HG02970 (cell line): ENCODE measurements at regions not wholly inside any gene's neighbourhood (a gene's known extent, or its start where the extent isn't known, plus 50 kb on each side); places are given as distances from the start of the nearest gene placed in this dataset.
"Not testable (repeated sequence)": the region's sequence is repeated elsewhere in the genome, so short reads cannot be mapped to it uniquely, and the experiment has no call there.

Experiments used
- ATAC-seq: cut with Tn5 transposase; IDR thresholded peaks from one replicate; pipeline ENCODE4 v1.9.1; 2021; ENCODE audit warnings: mild to moderate bottlenecking, moderate library complexity, moderate number of reproducible peaks; ENCODE audit not compliant: unreplicated experiment, low FRiP score

- no peak for ATAC-seq
These were observed 146.6 kb downstream of the RNASET2 start for GRCh38 chr6:166809721-166810120.

DNA sequence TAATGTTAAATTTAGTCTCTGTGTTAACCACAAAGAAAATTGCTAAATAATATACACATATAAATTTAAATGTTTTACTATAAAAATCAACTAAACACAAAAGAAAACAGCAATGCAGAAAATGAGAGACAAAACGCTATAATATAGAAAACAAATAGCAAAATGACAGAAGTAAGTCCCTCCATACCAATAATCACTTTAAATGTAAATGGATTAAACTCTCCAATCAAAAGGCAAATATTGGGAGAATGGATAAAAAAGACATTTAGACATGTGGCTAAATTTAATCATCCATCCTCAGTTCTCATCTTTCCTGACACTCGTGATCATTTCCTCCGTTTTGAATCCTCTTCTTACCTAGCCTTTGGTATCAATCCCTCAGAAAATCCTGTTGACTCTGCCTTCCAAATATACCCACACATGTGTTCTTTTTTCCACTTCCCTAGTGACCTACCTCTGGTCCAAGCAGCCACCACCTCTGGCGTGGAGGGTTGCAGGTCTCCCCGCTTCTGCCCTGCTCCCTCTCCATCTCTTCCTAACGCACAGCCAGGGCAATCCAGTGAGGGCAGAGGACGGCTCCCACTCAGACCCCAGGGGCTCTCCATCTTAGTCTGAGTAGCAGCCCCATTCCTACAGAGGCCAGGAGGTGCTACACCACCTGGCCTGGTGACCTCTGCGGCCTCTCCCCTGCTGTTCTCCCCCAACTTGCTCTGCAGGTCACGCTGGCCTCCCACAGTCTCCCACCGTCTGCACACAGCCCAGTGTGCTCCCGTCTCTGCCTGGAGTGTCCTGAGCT is 149.2 kb downstream of the RNASET2 start:
- no peak for ATAC-seq

- ATAC-seq, result no peak
These were observed 150.0 kb downstream of the RNASET2 start for GRCh38 chr6:166806217-166806838.

GRCh38 chr6:166803471-166803870 is 152.9 kb downstream of the RNASET2 start:
- ATAC-seq, result no peak

DNA sequence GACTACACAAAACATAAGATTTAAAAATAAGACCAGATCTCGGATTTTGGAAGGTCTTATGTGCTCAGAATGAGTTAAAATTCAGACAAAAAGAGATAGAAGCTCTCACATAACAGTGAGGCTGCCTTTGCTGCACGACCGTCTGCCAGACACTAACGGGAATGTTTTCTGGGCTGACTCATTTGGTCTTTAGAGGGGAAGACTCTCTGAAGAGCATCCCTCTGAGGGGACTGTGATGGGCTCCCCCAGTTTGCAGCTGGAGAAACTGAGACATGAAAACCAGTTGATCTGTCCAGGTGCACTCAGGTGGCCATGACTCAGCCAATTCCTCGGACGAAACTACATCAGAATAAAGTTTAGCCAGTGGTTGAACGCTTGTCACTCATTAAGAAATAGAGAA is 153.9 kb downstream of the RNASET2 start:
- no peak for ATAC-seq

- no peak for ATAC-seq
These were observed 156.2 kb downstream of the RNASET2 start for GRCh38 chr6:166800137-166800536.

GRCh38 chr6:166798652-166799051 is 157.7 kb downstream of the RNASET2 start:
- ATAC-seq, result no peak

DNA sequence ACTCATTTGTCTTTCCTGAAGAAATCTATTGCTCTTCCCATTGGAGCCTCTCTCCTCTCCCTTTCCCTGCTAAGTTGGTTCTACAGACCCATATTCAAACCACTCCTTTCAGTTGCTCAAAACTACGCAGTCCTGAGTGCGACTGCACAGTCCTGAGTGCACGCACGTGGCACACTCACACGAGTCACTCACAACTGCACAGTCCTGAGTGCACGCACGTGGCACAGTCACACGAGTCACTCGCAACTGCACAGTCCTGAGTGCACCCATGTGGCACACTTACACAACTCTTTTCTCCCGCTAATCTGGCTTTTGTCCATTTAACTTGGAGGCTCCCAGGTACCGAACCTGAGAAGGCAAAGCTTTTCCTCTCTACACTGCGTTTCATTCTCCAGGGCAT is 159.7 kb downstream of the RNASET2 start:
- ATAC-seq, result no peak

GRCh38 chr6:166795879-166796278 is 160.5 kb downstream of the RNASET2 start:
- ATAC-seq, result no peak

DNA sequence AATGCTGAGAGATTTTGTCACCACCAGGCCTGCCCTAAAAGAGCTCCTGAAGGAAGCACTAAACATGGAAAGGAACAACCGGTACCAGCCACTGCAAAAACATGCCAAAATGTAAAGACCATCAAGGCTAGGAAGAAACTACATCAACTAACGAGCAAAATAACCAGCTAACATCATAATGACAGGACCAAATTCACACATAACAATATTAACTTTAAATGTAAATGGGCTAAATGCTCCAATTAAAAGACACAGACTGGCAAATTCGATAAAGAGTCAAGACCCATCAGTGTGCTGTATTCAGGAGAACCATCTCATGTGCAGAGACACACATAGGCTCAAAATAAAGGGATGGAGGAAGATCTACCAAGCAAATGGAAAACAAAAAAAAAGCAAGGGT is 163.8 kb upstream of the RPS6KA2 start:
- not testable (repeated sequence) for ATAC-seq

DNA sequence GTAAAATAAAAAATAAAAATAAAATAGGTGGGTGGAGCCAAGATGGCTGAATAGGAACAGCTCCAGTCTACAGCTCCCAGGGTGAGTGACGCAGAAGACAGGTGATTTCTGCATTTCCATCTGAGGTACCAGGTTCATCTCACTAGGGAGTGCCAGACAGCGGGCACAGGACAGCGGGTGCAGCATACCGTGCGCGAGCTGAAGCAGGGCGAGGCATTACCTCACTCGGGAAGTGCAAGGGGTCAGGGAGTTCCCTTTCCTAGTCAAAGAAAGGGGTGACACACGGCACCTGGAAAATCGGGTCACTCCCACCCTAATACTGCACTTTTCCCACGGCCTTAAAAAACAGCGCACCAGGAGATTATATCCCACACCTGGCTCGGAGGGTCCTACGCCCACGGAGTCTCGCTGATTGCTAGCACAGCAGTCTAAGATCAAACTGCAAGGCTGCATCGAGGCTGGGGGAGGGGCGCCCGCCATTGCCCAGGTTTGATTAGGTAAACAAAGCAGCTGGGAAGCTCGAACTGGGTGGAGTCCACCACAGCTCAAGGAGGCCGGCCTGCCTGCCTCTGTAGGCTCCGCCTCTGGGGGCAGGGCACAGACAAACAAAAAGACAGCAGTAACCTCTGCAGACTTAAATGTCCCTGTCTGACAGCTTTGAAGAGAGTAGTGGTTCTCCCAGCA is 161.9 kb upstream of the RPS6KA2 start:
- ATAC-seq, result not testable (repeated sequence)

DNA sequence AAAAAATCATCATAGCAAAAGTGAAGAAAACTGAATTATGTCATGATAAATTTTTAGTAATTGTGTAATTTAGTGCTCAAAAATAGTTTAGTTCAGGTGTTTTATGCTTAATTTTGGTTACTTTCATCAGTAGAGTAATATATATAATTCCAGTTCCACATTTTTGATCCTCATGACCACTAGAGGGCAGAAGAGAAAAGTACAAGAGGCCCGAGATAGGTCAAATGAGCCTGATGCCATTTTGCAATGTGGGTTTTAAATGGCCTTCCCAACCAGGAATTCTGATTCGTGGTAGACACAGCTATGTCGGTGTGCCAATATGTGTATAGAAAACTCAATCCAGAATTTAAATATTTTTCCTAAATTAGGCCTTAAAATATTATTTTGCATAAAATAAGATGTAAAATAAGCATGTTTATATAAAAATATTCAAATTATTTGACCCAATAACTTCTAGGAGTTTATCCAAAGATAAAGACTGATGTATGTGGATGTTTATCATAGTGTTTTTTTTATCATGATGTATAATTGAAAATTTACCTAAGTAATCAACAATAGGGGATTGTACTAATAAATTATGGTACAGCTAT is 159.7 kb upstream of the RPS6KA2 start:
- ATAC-seq, result no peak

DNA sequence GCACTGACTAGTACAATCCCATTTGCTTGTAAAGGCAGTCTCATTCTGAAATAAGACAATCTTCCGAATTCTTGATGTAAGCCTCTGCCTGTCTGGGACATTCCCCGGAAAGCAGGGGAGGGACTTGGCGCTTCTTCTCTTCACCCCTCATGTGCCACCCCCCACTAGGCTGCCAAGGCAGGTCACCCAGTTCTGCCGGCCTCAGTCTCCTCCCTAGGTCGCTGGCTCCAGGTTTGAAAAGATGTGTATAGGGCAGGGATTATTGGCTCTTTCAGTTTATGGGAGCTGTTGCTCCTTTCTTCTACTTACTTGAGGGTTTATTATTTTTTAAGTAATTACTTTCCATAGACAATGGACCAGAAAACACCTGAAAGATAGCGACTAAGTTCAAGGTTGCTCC is 158.1 kb upstream of the RPS6KA2 start:
- ATAC-seq, result no peak

DNA sequence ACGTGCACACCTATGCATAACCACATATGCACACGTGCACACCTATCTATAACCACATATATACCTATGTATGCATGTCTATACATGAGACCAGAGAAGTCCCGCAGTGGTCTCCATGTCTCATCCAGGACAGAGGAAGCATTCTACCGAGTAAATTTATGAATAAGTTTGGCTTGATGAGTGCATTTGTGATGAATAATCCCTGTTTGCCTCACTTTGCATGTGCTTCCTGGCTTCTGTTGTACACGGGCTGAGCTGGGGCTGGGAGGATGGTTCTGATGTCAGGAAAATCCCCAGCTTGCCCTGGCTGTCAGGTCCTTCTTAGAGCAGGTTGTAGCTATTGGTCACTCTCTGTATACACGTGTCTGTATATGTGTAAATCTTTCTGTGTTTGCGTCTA is 157.6 kb upstream of the RPS6KA2 start:
- no peak for ATAC-seq

DNA sequence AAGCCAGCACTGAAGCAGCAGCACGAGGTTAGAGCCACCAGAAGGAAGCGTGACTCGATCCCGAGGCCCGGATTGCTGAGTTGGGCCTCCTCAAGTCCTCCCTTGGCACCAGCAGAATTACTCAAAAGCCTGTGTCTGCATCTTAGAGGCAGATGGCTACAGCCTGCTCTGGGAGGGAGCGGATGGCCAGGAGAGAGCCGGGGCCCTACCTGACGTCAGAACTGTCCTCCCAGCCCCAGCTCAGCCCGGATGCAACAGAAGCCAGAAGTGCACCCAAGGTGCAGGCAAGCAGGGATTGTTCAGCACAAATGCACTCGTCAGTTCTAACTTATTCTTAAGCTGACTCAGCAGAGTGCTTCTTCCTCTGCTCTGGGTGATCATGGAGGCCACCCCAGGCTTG is 155.5 kb upstream of the RPS6KA2 start:
- no peak for ATAC-seq

DNA sequence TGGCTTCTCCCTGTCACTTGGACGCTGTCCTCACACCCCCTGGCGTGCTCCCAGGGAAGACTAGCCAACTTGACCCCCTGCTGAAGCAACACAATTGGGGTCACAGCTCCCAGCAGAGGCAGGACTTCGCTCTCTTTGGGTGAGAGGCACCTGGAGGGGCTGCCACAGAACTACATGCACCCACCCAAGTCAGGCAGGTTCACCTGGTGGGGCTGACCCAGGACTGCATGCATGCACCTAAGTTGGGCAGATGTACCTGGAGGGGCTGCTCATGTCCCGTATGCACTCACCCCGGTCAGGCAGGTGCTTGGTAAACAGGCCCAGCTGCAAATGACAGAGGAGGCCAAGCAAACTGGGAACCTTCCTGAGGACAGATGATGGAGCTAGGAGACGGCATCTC is 154.3 kb upstream of the RPS6KA2 start:
- no peak for ATAC-seq

DNA sequence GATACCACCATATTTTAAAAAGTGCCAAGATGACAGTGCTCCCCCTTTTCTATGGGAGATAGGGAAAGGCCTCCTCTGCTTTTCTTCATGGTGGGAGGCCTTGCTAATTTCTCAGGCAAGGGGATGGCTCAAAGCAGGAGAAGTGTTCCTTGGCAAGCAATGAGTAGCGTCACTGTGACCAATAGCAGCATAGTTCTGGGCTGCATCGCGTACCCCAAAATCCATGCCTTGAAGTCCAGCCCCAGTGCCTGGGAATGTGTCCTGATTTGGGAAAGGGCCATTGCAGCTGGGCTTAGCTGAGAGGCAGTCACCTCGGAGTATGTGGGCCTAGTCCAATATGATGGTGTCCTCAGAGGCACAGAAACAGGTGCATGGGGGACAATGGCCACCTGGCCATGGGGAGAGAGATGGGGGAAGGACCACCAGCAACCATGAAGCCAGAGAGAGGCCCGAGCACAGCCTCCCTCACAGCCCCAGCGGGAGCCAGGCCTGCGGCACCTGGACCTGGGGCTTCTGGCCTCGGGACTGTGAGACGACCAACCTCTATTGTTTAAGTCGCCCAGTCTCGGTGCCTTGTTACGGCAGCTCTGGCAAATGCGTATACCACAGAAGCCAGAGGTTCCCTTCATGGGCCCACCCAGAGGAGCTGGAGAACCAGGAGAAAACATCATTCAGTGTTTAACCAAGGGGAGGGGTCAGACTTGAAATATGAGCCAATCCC is 153.1 kb upstream of the RPS6KA2 start:
- no peak for ATAC-seq

DNA sequence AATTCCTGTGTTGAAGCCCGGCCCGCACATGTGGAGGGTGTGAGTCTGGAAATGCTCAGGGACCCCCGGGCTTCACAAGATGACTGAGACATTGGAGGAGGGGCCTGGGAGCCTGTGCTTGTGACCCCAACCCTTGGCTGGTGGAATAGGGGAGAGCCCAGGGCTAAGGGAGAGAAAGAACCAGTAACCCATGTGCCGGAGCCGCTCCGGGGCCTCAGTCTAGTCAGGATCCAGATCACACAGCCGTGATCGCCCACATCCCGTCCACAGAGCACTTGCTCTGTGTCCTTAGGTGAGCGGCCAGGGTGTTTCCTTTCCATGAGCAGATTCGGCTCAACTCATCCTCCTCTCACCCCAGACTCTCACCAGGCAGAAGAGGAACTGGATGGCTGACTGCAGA is 152.3 kb upstream of the RPS6KA2 start:
- no peak for ATAC-seq

GRCh38 chr6:166778776-166779175 is 151.7 kb upstream of the RPS6KA2 start:
- no peak for ATAC-seq

DNA sequence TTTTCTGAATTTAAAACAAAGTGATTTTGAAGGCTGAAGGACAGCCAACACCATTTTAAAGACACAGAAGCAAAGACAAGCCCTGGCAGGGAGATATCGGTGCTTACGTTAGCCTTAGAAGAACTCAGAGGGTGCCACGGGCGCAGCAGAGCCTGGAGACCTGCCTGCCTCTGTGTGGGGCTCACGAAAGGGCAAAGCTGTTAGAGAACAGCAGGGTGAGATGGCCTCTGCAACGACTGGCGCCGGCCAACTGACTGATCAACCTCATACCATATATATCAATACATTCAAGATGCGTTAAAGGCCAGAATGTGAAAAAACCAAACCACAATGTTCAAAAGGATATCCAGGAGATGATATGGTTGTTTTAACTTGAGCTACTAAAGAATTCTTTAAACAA is 151.0 kb upstream of the RPS6KA2 start:
- no peak for ATAC-seq
